GM19023 (cell line): ENCODE measurements at regions not wholly inside any gene's neighbourhood (a gene's known extent, or its start where the extent isn't known, plus 50 kb on each side); places are given as distances from the start of the nearest gene placed in this dataset.
A peak's percentile ranks its signal among the peaks of the same experiment; 100 is the strongest.
"Not testable (repeated sequence)": the region's sequence is repeated elsewhere in the genome, so short reads cannot be mapped to it uniquely, and the experiment has no call there.

Experiments used
- ATAC-seq: cut with Tn5 transposase; IDR thresholded peaks from one replicate; pipeline ENCODE4 v1.9.1; 2021; ENCODE audit warnings: mild to moderate bottlenecking, moderate library complexity; ENCODE audit not compliant: unreplicated experiment

- peak; percentile 60 for ATAC-seq
These were observed 888.6 kb downstream of the DIAPH3 start for GRCh38 chr13:59274958-59275727.

GRCh38 chr13:59276436-59276835 is 887.3 kb downstream of the DIAPH3 start:
- no peak for ATAC-seq

- no peak for ATAC-seq
These were observed 886.6 kb downstream of the DIAPH3 start for GRCh38 chr13:59277106-59277505.

- ATAC-seq: no peak
These were observed 884.7 kb downstream of the DIAPH3 start for GRCh38 chr13:59279028-59279427.

- no peak for ATAC-seq
These were observed 884.2 kb downstream of the DIAPH3 start for GRCh38 chr13:59279576-59279975.

- ATAC-seq: no peak
These were observed 883.4 kb downstream of the DIAPH3 start for GRCh38 chr13:59280297-59280696.

- ATAC-seq: no peak
These were observed 882.3 kb downstream of the DIAPH3 start for GRCh38 chr13:59281453-59281852.

- not testable (repeated sequence) for ATAC-seq
These were observed 871.5 kb downstream of the DIAPH3 start for GRCh38 chr13:59292240-59292639.

GRCh38 chr13:59299584-59299983 is 864.1 kb downstream of the DIAPH3 start:
- no peak for ATAC-seq

- no peak for ATAC-seq
These were observed 863.2 kb downstream of the DIAPH3 start for GRCh38 chr13:59300355-59301173.

- no peak for ATAC-seq
These were observed 862.6 kb downstream of the DIAPH3 start for GRCh38 chr13:59301174-59301567.

- ATAC-seq: no peak
These were observed 860.3 kb downstream of the DIAPH3 start for GRCh38 chr13:59303433-59303832.

- ATAC-seq: no peak
These were observed 859.1 kb downstream of the DIAPH3 start for GRCh38 chr13:59304596-59304995.

- ATAC-seq: no peak
These were observed 857.8 kb downstream of the DIAPH3 start for GRCh38 chr13:59305896-59306295.

GRCh38 chr13:59312776-59313175 is 851.0 kb downstream of the DIAPH3 start:
- no peak for ATAC-seq

GRCh38 chr13:59318320-59318930 is 845.3 kb downstream of the DIAPH3 start:
- peak; percentile 80 for ATAC-seq

- ATAC-seq: no peak
These were observed 844.5 kb downstream of the DIAPH3 start for GRCh38 chr13:59319276-59319675.

- ATAC-seq: no peak
These were observed 843.7 kb downstream of the DIAPH3 start for GRCh38 chr13:59320021-59320420.

GRCh38 chr13:59324401-59324800 is 839.3 kb downstream of the DIAPH3 start:
- ATAC-seq: not testable (repeated sequence)

GRCh38 chr13:59326717-59327116 is 837.0 kb downstream of the DIAPH3 start:
- no peak for ATAC-seq

- ATAC-seq: no peak
These were observed 833.0 kb downstream of the DIAPH3 start for GRCh38 chr13:59330764-59331163.

GRCh38 chr13:59332966-59333365 is 830.8 kb downstream of the DIAPH3 start:
- ATAC-seq: no peak
